ENCODE measurements at regions not wholly inside any gene's neighbourhood (a gene's known extent, or its start where the extent isn't known, plus 50 kb on each side); places are given as distances from the start of the nearest gene placed in this dataset.

DNA sequence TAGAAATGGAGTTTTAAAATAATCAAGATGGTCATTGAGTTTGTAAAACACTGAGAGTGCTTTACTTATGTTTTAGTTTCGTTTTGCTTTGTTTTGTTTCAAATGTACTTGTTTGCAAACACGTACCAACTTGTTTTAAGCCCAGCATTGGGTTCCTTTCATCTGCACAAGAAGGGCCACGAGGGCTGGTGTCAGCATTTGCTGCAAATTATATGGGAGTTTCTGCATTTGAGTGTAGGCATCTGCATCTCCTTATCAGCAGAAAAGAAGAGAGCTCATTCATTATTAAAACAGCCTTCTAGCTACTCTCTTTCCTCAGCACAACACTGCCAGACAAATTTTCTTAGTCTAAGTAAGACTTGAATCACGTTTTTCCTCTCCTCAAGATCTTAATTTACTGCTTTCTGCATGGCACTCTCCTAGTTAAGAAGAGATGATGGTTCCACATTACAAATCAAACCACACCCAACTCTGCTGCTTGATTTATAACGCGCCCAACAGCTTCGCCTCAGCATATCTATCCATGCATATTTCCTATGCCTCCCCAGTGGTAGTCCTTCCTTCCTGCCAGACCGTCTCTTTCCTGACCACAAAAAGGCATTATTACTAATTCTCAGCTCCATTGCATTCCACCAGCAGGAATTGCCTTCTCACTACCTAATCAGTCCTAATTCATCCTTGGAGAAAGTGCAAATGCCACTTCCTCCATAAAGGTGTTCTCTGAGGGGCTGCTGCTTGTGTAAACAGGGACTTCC lies 95.2 kb upstream of the CAST start:
- TF ChIP-seq, protein P1, sequence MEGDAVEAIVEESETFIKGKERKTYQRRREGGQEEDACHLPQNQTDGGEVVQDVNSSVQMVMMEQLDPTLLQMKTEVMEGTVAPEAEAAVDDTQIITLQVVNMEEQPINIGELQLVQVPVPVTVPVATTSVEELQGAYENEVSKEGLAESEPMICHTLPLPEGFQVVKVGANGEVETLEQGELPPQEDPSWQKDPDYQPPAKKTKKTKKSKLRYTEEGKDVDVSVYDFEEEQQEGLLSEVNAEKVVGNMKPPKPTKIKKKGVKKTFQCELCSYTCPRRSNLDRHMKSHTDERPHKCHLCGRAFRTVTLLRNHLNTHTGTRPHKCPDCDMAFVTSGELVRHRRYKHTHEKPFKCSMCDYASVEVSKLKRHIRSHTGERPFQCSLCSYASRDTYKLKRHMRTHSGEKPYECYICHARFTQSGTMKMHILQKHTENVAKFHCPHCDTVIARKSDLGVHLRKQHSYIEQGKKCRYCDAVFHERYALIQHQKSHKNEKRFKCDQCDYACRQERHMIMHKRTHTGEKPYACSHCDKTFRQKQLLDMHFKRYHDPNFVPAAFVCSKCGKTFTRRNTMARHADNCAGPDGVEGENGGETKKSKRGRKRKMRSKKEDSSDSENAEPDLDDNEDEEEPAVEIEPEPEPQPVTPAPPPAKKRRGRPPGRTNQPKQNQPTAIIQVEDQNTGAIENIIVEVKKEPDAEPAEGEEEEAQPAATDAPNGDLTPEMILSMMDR (IDR thresholded peaks at IDR 0.05), result no peak
- TF ChIP-seq EP300 (IDR thresholded peaks at IDR 0.05) (no peak), POLR2A (IDR thresholded peaks at IDR 0.05) (no peak), POLR2AphosphoS5 (IDR thresholded peaks at IDR 0.05) (no peak)

Measured in suprapubic skin (tissue), 4 donors.